Esophagus squamous epithelium (tissue), 4 donors: ENCODE measurements at regions not wholly inside any gene's neighbourhood (a gene's known extent, or its start where the extent isn't known, plus 50 kb on each side); places are given as distances from the start of the nearest gene placed in this dataset.

Experiments used
- CTCF ChIP-seq, 6 experiments: fragments of 450-650 bp in 4 of 6; fragments of 200-600 bp in 2 of 6; sonication (generic) in 2 of 6; IDR thresholded peaks; one replicate each; pipeline ENCODE4 v1.5.1; 2016 to 2019; ENCODE audit warnings: antibody characterized with exemption in 6 of 6, mild to moderate bottlenecking in 4 of 6, moderate library complexity in 4 of 6
- POLR2A ChIP-seq, 4 donors: fragments of 450-650 bp; IDR thresholded peaks; one replicate each; pipeline ENCODE4 v1.6.1; 2017; ENCODE audit warnings: antibody characterized with exemption in 4 of 4, mild to moderate bottlenecking in 4 of 4, moderate library complexity in 3 of 4

GRCh38 chr14:51431741-51432140 is 191.7 kb downstream of the TMX1 start:
- no peak for TF ChIP-seq CTCF (IDR thresholded peaks at IDR 0.05)
- no peak for TF ChIP-seq POLR2A (IDR thresholded peaks at IDR 0.05)
